ENCODE measurements at regions not wholly inside any gene's neighbourhood (a gene's known extent, or its start where the extent isn't known, plus 50 kb on each side); places are given as distances from the start of the nearest gene placed in this dataset.

DNA sequence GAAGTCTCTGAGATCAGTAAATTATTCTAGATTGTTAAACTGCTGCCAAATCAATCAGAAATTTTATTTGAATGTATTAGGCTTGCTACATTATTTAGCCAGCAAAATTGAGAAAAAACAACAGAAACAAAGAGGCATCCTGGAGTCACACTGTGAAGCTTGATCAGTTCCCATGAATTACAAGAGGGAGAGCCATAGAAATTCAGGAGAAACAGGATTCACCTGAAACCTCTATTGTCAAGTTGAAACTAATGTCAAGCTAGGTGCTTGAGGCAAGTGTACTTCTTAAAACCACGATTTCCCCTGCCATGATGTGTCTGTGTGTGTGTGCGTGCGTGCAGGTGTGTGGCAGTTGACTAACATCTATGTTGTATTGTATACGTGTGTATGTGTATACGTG, 439.1 kb upstream of the NOX3 start:
- Histone ChIP-seq H3K27me3 (ENCODE audit: control insufficient read depth, insufficient read depth, low read length) (no peaks in the 10 kb centered on the region), H3K36me3 (ENCODE audit: control insufficient read depth, insufficient read depth, low read length) (no peaks in the 10 kb centered on the region), H3K4me3 (ENCODE audit: low read depth, low read length) (no peak overlapping the region)
- DNase-seq (ENCODE audit: low read depth), result no peak
- ChIA-PET CTCF (no interaction called here), POLR2A (no interaction called here)
- TF ChIP-seq, protein P1, sequence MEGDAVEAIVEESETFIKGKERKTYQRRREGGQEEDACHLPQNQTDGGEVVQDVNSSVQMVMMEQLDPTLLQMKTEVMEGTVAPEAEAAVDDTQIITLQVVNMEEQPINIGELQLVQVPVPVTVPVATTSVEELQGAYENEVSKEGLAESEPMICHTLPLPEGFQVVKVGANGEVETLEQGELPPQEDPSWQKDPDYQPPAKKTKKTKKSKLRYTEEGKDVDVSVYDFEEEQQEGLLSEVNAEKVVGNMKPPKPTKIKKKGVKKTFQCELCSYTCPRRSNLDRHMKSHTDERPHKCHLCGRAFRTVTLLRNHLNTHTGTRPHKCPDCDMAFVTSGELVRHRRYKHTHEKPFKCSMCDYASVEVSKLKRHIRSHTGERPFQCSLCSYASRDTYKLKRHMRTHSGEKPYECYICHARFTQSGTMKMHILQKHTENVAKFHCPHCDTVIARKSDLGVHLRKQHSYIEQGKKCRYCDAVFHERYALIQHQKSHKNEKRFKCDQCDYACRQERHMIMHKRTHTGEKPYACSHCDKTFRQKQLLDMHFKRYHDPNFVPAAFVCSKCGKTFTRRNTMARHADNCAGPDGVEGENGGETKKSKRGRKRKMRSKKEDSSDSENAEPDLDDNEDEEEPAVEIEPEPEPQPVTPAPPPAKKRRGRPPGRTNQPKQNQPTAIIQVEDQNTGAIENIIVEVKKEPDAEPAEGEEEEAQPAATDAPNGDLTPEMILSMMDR (IDR thresholded peaks at IDR 0.05; ENCODE audit: insufficient read depth, low read depth, low read length), result no peak

DNA sequence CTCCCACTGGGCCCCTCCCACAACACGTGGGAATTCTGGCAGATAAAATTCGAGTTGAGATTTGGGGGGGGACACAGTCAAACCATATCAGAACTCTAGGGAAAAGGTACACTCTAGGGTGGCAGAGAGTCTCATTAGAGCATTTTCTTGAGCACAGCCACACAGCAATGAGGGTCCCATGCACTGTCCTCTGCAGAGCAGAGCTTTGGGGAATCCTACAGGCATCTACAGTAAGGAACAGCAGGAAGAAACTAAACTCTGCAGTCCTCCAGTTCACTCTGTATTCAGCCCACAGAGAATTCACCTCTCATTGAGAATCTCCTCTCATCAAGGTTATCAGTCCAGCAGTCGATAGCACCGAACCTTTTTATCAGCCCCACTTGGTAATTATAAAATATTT, 438.6 kb upstream of the NOX3 start:
- no peak for DNase-seq (ENCODE audit: low read depth)
- TF ChIP-seq, protein P1 (IDR thresholded peaks at IDR 0.05; ENCODE audit: insufficient read depth, low read depth, low read length), result no peak
- no peaks in the 10 kb centered on the region for H3K36me3 ChIP-seq (ENCODE audit: control insufficient read depth, insufficient read depth, low read length)
- no peaks in the 10 kb centered on the region for H3K27me3 ChIP-seq (ENCODE audit: control insufficient read depth, insufficient read depth, low read length)
- POLR2A ChIA-PET, result no interaction called here
- H3K4me3 ChIP-seq (ENCODE audit: low read depth, low read length), result no peak overlapping the region
- CTCF ChIA-PET, result no interaction called here

DNA sequence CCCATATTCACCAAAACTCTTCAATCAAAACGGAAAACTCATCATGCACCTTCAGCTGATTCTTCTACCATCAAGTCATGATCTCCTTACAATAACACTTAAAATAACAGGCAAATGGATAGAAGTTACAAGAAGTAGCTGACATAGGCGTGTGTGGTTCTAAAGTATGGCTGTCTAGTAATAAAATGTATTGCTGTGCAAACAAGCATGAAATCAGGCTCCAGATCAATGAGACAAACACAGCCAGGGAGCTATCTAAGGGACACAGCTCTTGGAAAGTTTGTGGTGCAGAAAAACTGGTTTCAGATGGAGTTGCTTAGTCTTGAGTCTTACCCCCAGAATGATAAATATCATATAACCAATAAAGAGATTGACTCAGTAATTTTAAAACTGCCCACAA, 434.8 kb upstream of the NOX3 start:
- H3K36me3 ChIP-seq (ENCODE audit: control insufficient read depth, insufficient read depth, low read length), result no peaks in the 10 kb centered on the region
- TF ChIP-seq, protein P1 (IDR thresholded peaks at IDR 0.05; ENCODE audit: insufficient read depth, low read depth, low read length), result no peak
- no peak for DNase-seq (ENCODE audit: low read depth)
- ChIA-PET POLR2A (no interaction called here), CTCF (no interaction called here)
- no peak overlapping the region for H3K4me3 ChIP-seq (ENCODE audit: low read depth, low read length)
- no peaks in the 10 kb centered on the region for H3K27me3 ChIP-seq (ENCODE audit: control insufficient read depth, insufficient read depth, low read length)

DNA sequence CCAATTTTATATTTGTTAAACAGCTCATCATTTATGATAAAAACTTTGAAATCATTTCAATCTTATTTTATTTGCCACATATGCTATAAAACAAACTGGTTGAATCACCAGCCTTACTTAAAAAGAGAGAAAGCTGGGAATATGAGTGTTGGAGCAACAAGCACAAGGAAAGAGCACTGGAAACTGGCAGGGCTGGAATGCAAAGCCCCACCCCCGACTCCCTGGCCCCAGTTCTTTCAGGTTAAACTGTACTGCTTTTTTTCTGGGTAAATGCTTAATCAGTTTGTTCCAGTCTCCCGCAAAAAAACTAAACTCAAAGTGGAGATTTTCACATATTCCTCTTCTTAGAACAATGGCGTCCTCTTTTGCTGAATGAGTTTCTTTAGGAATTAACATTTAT, 433.8 kb upstream of the NOX3 start:
- Histone ChIP-seq H3K36me3 (ENCODE audit: control insufficient read depth, insufficient read depth, low read length) (no peaks in the 10 kb centered on the region), H3K4me3 (ENCODE audit: low read depth, low read length) (no peak overlapping the region), H3K27me3 (ENCODE audit: control insufficient read depth, insufficient read depth, low read length) (no peaks in the 10 kb centered on the region)
- CTCF ChIA-PET, result no interaction called here
- POLR2A ChIA-PET, result no interaction called here
- no peak for DNase-seq (ENCODE audit: low read depth)
- TF ChIP-seq, protein P1 (IDR thresholded peaks at IDR 0.05; ENCODE audit: insufficient read depth, low read depth, low read length), result no peak

DNA sequence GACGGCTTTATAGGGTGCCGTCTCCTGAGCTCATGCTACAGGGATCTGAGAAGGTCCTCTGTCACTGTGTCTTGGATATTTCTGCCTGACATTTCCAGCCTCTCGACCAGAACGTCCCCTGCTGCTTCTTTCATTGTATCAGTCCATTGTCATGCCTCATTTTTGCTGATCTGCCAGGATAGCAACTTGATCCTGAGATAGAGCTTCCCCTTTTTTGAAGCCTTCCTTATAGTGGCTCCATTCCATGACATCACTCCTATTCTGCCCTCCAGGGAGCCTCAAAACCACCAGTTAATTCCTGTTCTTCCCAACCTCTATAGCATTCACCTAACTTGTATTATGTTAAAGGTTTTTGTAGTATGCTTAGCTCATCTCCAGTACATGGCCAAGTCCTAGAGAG, 431.8 kb upstream of the NOX3 start:
- ChIA-PET CTCF (no interaction called here), POLR2A (no interaction called here)
- TF ChIP-seq, protein P1 (IDR thresholded peaks at IDR 0.05; ENCODE audit: insufficient read depth, low read depth, low read length), result no peak

More for the DNA sequence above, 431.8 kb upstream of the NOX3 start:
- Histone ChIP-seq H3K27me3 (ENCODE audit: control insufficient read depth, insufficient read depth, low read length) (no peaks in the 10 kb centered on the region), H3K36me3 (ENCODE audit: control insufficient read depth, insufficient read depth, low read length) (no peaks in the 10 kb centered on the region), H3K4me3 (ENCODE audit: low read depth, low read length) (no peak overlapping the region)
- no peak for DNase-seq (ENCODE audit: low read depth)
